ENCODE measurements at regions not wholly inside any gene's neighbourhood (a gene's known extent, or its start where the extent isn't known, plus 50 kb on each side); places are given as distances from the start of the nearest gene placed in this dataset.

- ATAC-seq (no peak), DNase-seq (no peak)
- H3K4me3 Mint-ChIP-seq: no peak overlapping the region
- no peaks in the 10 kb centered on the region for H3K4me1 Mint-ChIP-seq
- H3K9me3 ChIP-seq (ENCODE audit: control insufficient read depth, low read length, poor library complexity, severe bottlenecking): no peaks in the 10 kb centered on the region
- H3K27me3 Mint-ChIP-seq: peaks cover 47% of the 10 kb centered on the region
- no peak overlapping the region for H3K27ac Mint-ChIP-seq
- no peaks in the 10 kb centered on the region for H3K36me3 Mint-ChIP-seq (ENCODE audit: low read depth)
These were observed 129.3 kb upstream of the JCAD start for GRCh38 chr10:30188556-30189237.

- Mint-ChIP-seq H3K36me3 (ENCODE audit: low read depth) (no peaks in the 10 kb centered on the region), H3K27me3 (peaks cover 47% of the 10 kb centered on the region), H3K4me1 (no peaks in the 10 kb centered on the region), H3K4me3 (no peak overlapping the region), H3K27ac (no peak overlapping the region)
- ATAC-seq (no peak), DNase-seq (no peak)
- no peaks in the 10 kb centered on the region for H3K9me3 ChIP-seq (ENCODE audit: control insufficient read depth, low read length, poor library complexity, severe bottlenecking)
These were observed 128.7 kb upstream of the JCAD start for GRCh38 chr10:30188101-30188500.

DNA sequence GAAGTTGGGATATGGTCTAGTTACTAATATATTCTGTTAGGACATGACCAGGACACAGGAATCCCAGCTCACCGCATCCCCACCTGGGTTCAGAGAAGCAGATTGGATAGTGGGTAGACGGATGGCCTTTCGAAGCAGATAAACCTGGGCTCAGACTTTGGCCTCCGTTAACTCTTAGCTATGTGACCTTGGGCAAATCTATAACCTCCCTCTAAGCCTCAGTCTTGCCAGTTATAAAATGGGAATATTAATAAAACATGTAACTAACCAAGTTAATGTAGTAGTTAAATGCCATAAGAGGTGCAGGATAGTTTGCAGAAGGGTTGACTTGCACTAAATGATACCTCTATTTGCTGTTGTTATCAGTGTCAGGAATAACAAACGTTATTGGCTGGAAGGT, 127.6 kb upstream of the JCAD start:
- Mint-ChIP-seq H3K36me3 (ENCODE audit: low read depth) (no peaks in the 10 kb centered on the region), H3K27me3 (peaks cover 46% of the 10 kb centered on the region), H3K4me3 (no peak overlapping the region), H3K27ac (no peak overlapping the region), H3K4me1 (no peaks in the 10 kb centered on the region)
- H3K9me3 ChIP-seq (ENCODE audit: control insufficient read depth, low read length, poor library complexity, severe bottlenecking): no peaks in the 10 kb centered on the region
- no peak for DNase-seq
- ATAC-seq: no peak

GRCh38 chr10:30186371-30186875, 127.0 kb upstream of the JCAD start:
- no peaks in the 10 kb centered on the region for H3K4me1 Mint-ChIP-seq
- H3K27ac Mint-ChIP-seq: no peak overlapping the region
- peaks cover 46% of the 10 kb centered on the region for H3K27me3 Mint-ChIP-seq
- H3K9me3 ChIP-seq (ENCODE audit: control insufficient read depth, low read length, poor library complexity, severe bottlenecking): no peaks in the 10 kb centered on the region
- DNase-seq (no peak), ATAC-seq (no peak)
- H3K4me3 Mint-ChIP-seq: no peak overlapping the region
- H3K36me3 Mint-ChIP-seq (ENCODE audit: low read depth): no peaks in the 10 kb centered on the region

GRCh38 chr10:30185916-30186315, 126.5 kb upstream of the JCAD start:
- H3K4me3 Mint-ChIP-seq: no peak overlapping the region

DNA sequence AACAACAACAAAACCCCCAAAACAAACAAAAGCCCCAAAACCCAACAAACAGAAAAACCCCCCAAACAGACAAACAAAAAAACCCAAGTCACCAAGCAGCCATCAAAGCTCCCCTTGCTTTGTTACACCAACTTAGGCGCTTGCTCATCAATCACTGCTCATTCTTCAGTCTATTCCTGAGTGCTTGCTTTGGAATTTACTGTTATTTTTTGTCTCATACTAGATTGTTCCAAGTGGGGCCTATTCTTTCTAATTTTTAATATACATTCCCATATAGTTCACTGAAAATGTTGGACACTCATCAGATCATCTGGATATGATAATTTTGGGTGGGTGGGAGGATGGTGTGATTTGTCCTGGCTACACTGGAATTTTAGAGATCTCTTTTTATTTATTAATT, 126.0 kb upstream of the JCAD start:
- no peak overlapping the region for H3K27ac Mint-ChIP-seq
- DNase-seq (no peak), ATAC-seq (no peak)
- H3K9me3 ChIP-seq (ENCODE audit: control insufficient read depth, low read length, poor library complexity, severe bottlenecking): no peaks in the 10 kb centered on the region
- no peaks in the 10 kb centered on the region for H3K4me1 Mint-ChIP-seq
- H3K27me3 Mint-ChIP-seq: peaks cover 41% of the 10 kb centered on the region
- H3K4me3 Mint-ChIP-seq: no peak overlapping the region
- no peaks in the 10 kb centered on the region for H3K36me3 Mint-ChIP-seq (ENCODE audit: low read depth)

More at GRCh38 chr10:30185916-30186315, 126.5 kb upstream of the JCAD start:
- no peaks in the 10 kb centered on the region for H3K9me3 ChIP-seq (ENCODE audit: control insufficient read depth, low read length, poor library complexity, severe bottlenecking)
- ATAC-seq: no peak
- Mint-ChIP-seq H3K27me3 (peaks cover 43% of the 10 kb centered on the region), H3K4me1 (no peaks in the 10 kb centered on the region), H3K27ac (no peak overlapping the region), H3K36me3 (ENCODE audit: low read depth) (no peaks in the 10 kb centered on the region)
- DNase-seq: no peak

DNA sequence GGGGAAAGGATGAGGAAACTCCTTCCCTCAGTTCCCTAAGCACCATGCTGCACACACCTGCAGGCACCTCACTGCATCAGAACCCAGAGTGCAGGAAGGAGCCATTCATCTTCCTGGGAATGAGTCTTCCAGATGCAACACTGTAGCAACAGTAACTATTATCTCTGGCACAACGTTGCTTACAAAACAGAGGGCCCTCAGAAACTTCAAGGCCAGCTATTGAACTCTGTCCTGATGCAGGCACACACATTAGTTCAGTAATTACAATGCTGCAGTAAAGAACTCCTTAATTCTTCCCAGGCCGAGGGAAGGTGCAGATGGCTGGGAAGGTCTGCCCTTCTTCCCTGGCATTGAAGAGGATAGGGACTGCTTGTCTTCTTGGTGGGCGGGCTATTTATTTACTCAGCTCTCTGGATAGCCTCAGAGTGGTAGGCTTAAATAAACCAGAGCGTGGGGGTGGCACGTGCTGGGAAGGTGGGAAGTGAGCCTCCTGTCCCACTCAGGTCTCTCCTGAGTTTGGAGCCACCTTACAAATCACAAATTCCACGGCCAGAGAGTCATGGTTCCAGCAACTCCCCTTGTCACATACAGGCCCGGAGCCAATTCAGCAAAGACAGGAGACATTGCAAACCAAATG, 125.1 kb upstream of the JCAD start:
- Mint-ChIP-seq H3K27ac (no peak overlapping the region), H3K36me3 (ENCODE audit: low read depth) (no peaks in the 10 kb centered on the region)

GRCh38 chr10:30183055-30183402, 123.6 kb upstream of the JCAD start:
- H3K4me3 Mint-ChIP-seq: no peak overlapping the region
- H3K36me3 Mint-ChIP-seq (ENCODE audit: low read depth): no peaks in the 10 kb centered on the region
- ATAC-seq (no peak), DNase-seq (no peak)
- H3K9me3 ChIP-seq (ENCODE audit: control insufficient read depth, low read length, poor library complexity, severe bottlenecking): no peaks in the 10 kb centered on the region
- no peak overlapping the region for H3K27ac Mint-ChIP-seq
- no peaks in the 10 kb centered on the region for H3K4me1 Mint-ChIP-seq
- peaks cover 38% of the 10 kb centered on the region for H3K27me3 Mint-ChIP-seq

More for the DNA sequence above, 125.1 kb upstream of the JCAD start:
- ATAC-seq (no peak), DNase-seq (no peak)
- no peaks in the 10 kb centered on the region for H3K9me3 ChIP-seq (ENCODE audit: control insufficient read depth, low read length, poor library complexity, severe bottlenecking)
- H3K4me1 Mint-ChIP-seq: no peaks in the 10 kb centered on the region
- H3K27me3 Mint-ChIP-seq: peaks cover 37% of the 10 kb centered on the region
- H3K4me3 Mint-ChIP-seq: no peak overlapping the region

DNA sequence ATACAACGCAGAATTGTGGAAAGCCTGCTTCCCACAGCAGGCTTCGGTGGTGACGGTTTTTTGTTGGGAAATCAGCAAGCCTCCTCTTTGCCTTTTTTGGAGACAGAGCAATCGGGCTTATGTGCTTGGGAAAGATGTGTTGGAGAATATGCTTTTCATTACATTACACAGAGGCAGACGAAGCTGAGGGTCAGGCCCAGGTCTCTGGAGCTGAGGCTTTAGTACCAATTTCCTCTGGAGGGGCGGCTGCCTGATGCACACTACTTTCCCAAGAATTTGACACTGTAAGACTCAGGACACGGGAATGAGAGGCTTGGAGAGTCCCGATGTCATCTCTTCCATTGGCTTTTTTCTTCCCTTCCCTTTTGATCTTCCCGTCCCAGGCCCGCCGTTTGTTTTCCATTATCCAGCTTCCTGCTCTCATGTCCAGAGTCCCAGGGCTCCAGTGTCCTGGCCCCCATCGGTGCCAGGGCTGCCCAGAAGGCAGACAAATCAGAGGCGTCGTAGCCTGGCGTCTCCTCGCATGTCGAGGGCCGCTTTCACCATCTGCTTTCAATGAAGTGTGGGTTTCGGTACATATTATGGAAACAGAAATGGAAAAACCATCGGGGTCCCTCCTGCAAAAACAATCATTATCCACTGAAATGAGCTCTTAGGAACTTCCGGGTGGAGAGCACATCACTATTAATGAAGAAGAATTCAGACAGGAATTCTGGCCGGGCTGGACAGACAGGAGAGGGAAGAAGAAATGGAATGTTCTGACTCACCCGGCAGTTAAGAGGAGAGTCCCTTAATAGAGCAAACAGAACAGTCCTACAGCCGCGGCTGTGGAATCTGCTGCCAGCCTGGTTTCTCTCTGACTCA, 123.0 kb upstream of the JCAD start:
- Mint-ChIP-seq H3K4me3 (no peak overlapping the region), H3K36me3 (ENCODE audit: low read depth) (no peaks in the 10 kb centered on the region), H3K27ac (no peak overlapping the region), H3K27me3 (peaks cover 34% of the 10 kb centered on the region), H3K4me1 (no peaks in the 10 kb centered on the region)
- H3K9me3 ChIP-seq (ENCODE audit: control insufficient read depth, low read length, poor library complexity, severe bottlenecking): no peaks in the 10 kb centered on the region
- no peak for DNase-seq
- no peak for ATAC-seq

GRCh38 chr10:30178356-30178964, 119.1 kb upstream of the JCAD start:
- DNase-seq: no peak
- ATAC-seq: no peak
- H3K9me3 ChIP-seq (ENCODE audit: control insufficient read depth, low read length, poor library complexity, severe bottlenecking): no peaks in the 10 kb centered on the region
- no peaks in the 10 kb centered on the region for H3K4me1 Mint-ChIP-seq
- peaks cover 35% of the 10 kb centered on the region for H3K27me3 Mint-ChIP-seq
- no peak overlapping the region for H3K27ac Mint-ChIP-seq
- H3K4me3 Mint-ChIP-seq: no peak overlapping the region
- H3K36me3 Mint-ChIP-seq (ENCODE audit: low read depth): no peaks in the 10 kb centered on the region

DNA sequence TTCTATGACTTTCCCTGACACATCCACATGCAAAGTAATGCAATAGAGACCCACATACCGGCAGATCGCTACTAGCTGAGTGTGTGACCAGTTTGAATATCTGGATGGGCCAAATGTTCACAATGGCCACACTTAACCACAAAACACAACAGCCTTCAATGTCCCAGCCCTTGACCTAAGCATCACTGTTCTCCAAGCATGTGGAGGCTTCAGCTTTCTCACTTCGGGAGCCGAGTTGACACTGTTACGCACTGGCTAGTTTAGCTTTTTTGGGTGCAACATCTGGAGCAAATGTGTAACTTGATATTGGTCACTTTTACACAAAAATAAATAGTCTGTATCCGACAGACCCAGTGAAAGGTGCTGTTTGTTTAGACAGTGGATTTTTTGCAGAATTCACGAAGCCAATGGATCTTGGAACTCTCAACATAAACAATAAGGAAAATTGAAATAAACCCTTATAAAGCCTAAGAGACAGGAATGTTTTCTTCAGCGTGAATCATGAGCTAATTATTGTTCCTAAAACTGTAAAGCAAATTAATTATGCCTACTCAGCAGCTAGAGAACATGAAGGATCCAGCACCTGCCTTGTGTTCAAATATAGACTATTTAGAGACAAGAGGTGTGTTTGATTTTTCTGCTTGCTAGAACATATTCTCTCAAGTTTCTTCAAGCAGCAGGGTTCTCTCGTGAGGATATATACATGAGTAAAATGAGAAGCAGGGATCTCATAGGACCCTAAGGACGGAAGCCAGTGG, 117.6 kb upstream of the JCAD start:
- H3K27me3 Mint-ChIP-seq: peaks cover 40% of the 10 kb centered on the region
- no peaks in the 10 kb centered on the region for H3K9me3 ChIP-seq (ENCODE audit: control insufficient read depth, low read length, poor library complexity, severe bottlenecking)
- no peak overlapping the region for H3K4me3 Mint-ChIP-seq
- no peak for DNase-seq
- no peaks in the 10 kb centered on the region for H3K4me1 Mint-ChIP-seq
- H3K27ac Mint-ChIP-seq: no peak overlapping the region
- ATAC-seq: no peak
- peaks cover 2% of the 10 kb centered on the region for H3K36me3 Mint-ChIP-seq (ENCODE audit: low read depth)

DNA sequence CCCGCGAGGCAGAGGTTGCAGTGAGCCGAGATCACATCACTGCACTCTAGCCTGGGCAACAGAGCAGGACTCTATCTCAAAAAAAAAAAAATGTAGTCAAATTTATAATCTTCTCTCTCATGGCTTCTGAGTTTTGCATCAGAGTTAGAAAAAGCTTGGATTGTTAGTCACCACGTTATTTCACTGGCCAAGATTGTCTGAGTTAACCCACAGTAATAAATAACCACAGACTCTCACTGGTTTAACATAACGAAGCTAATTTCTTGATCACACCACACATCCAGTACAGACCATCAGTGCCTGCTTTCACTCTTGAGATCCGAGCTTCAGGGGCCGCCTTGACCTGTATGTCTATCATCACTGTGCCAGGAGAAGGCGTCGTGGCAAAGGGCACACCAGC, 116.8 kb upstream of the JCAD start:
- no peaks in the 10 kb centered on the region for H3K9me3 ChIP-seq (ENCODE audit: control insufficient read depth, low read length, poor library complexity, severe bottlenecking)
- Mint-ChIP-seq H3K4me3 (no peak overlapping the region), H3K27me3 (peaks cover 44% of the 10 kb centered on the region), H3K4me1 (no peaks in the 10 kb centered on the region), H3K36me3 (ENCODE audit: low read depth) (peaks cover 2% of the 10 kb centered on the region), H3K27ac (no peak overlapping the region)
- DNase-seq (no peak), ATAC-seq (no peak)
